HFF-Myc (cell line): ENCODE measurements at regions not wholly inside any gene's neighbourhood (a gene's known extent, or its start where the extent isn't known, plus 50 kb on each side); places are given as distances from the start of the nearest gene placed in this dataset.

Source experiments
- DNase-seq: peaks from one replicate; pipeline ENCODE4 v3.0.0-alpha.2; 2011; ENCODE audit warnings: low read depth; ENCODE audit errors: extremely low read depth
- H3K4me3 ChIP-seq: replicated peaks from 2 replicates; pipeline ENCODE4 v1.5.1; 2011; ENCODE audit warnings: low read depth, mild to moderate bottlenecking, control low read depth, low read length
- CTCF ChIP-seq: IDR thresholded peaks from 2 replicates; pipeline ENCODE4 v1.5.1; 2012; ENCODE audit warnings: mild to moderate bottlenecking, low read depth, low read length, control low read depth; ENCODE audit errors: missing control alignments

- DNase-seq, result no peak
- H3K4me3 ChIP-seq, result no peak overlapping the region
- TF ChIP-seq CTCF, result no peak
Measured at GRCh38 chr15:36429707-36430106, 149.7 kb upstream of the CDIN1 start.

- TF ChIP-seq CTCF, result no peak
Measured at GRCh38 chr15:36430280-36430679, 149.1 kb upstream of the CDIN1 start.

GRCh38 chr15:36430726-36431265 lies 148.6 kb upstream of the CDIN1 start:
- DNase-seq, result no peak
- TF ChIP-seq CTCF, result no peak
- H3K4me3 ChIP-seq, result no peak overlapping the region

More at GRCh38 chr15:36430280-36430679, 149.1 kb upstream of the CDIN1 start:
- DNase-seq, result peak; percentile 30
- H3K4me3 ChIP-seq, result no peak overlapping the region

- no peak overlapping the region for H3K4me3 ChIP-seq
- no peak for TF ChIP-seq CTCF
- peak; percentile 51 for DNase-seq
Measured at GRCh38 chr15:36432161-36432560, 147.3 kb upstream of the CDIN1 start.

- no peak overlapping the region for H3K4me3 ChIP-seq
- DNase-seq, result no peak
- no peak for TF ChIP-seq CTCF
Measured at GRCh38 chr15:36434177-36434576, 145.2 kb upstream of the CDIN1 start.

GRCh38 chr15:36438499-36438898 lies 140.9 kb upstream of the CDIN1 start:
- DNase-seq, result no peak
- no peak for TF ChIP-seq CTCF
- no peak overlapping the region for H3K4me3 ChIP-seq

DNA sequence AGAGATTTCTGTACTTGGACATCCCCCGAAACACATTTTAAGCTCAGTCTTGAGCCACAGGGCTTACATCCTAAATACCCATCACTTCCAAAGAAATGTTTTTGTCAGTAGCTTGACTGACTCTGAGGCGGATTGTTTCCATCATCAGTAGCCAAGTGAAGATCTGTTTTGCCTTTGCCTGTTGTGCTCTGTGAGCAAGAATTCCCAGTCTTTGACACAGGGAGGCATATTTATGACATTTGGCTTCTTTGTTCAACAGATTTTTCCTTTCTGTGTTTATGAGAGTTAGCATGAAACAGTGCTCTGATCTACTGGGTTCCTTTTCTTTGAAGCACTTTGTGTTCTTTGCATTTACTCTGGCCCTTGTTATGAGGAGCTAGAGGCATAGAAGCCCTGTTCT lies 132.1 kb upstream of the CDIN1 start:
- no peak for TF ChIP-seq CTCF
- DNase-seq, result no peak

More for the DNA sequence above, 132.1 kb upstream of the CDIN1 start:
- H3K4me3 ChIP-seq, result no peak overlapping the region
